ENCODE measurements at regions not wholly inside any gene's neighbourhood (a gene's known extent, or its start where the extent isn't known, plus 50 kb on each side); places are given as distances from the start of the nearest gene placed in this dataset.
"Not testable (repeated sequence)": the region's sequence is repeated elsewhere in the genome, so short reads cannot be mapped to it uniquely, and the experiment has no call there.

GRCh38 chr13:73661687-73662425, 472.3 kb downstream of the KLF12 start:
- DNase-seq, result no peak

GRCh38 chr13:73661066-73661465, 473.1 kb downstream of the KLF12 start:
- DNase-seq, result no peak

- no peak for DNase-seq
Measured at GRCh38 chr13:73658639-73659038, 475.6 kb downstream of the KLF12 start.

GRCh38 chr13:73657821-73658540, 476.2 kb downstream of the KLF12 start:
- DNase-seq, result no peak

- DNase-seq, result no peak
Measured at GRCh38 chr13:73656863-73657262, 477.3 kb downstream of the KLF12 start.

GRCh38 chr13:73653688-73654087, 480.5 kb downstream of the KLF12 start:
- no peak for DNase-seq

- DNase-seq, result no peak
Measured at GRCh38 chr13:73647417-73647816, 486.8 kb downstream of the KLF12 start.

- not testable (repeated sequence) for DNase-seq
Measured at GRCh38 chr13:73640476-73641179, 493.6 kb downstream of the KLF12 start.

GRCh38 chr13:73635166-73635787, 498.9 kb downstream of the KLF12 start:
- DNase-seq, result no peak

- DNase-seq, result no peak
Measured at GRCh38 chr13:73633817-73634460, 500.3 kb downstream of the KLF12 start.

- DNase-seq, result no peak
Measured at GRCh38 chr13:73631411-73631810, 502.8 kb downstream of the KLF12 start.

GRCh38 chr13:73625562-73626339, 508.5 kb downstream of the KLF12 start:
- no peak for DNase-seq

- no peak for DNase-seq
Measured at GRCh38 chr13:73623281-73623680, 510.9 kb downstream of the KLF12 start.

- no peak for DNase-seq
Measured at GRCh38 chr13:73622381-73622780, 511.8 kb downstream of the KLF12 start.

GRCh38 chr13:73618275-73618865, 515.8 kb downstream of the KLF12 start:
- DNase-seq, result peak in 1 of 2 experiments; percentile 15

- DNase-seq, result no peak
Measured at GRCh38 chr13:73616861-73617260, 517.3 kb downstream of the KLF12 start.

- no peak for DNase-seq
Measured at GRCh38 chr13:73610799-73611592, 523.2 kb downstream of the KLF12 start.

GRCh38 chr13:73608711-73609485, 525.3 kb downstream of the KLF12 start:
- no peak for DNase-seq

GRCh38 chr13:73608157-73608516, 526.1 kb downstream of the KLF12 start:
- peak in 1 of 2 experiments; percentile 62 for DNase-seq
